H1 (cell line): ENCODE measurements at regions not wholly inside any gene's neighbourhood (a gene's known extent, or its start where the extent isn't known, plus 50 kb on each side); places are given as distances from the start of the nearest gene placed in this dataset.

Source experiments
- CTCF ChIA-PET: fragments of 300-600 bp; sonication (Branson Sonifier 250); formaldehyde crosslinking; loops from one replicate; lab custom pipeline; 2021; ENCODE audit not compliant: partially characterized antibody; lab: Charles Lee
- POLR2A ChIA-PET: fragments of 300-600 bp; sonication (Branson Sonifier 250); formaldehyde crosslinking; loops from one replicate; lab custom pipeline; 2021; ENCODE audit warnings: inconsistent platforms; ENCODE audit not compliant: partially characterized antibody; lab: Charles Lee
- DNase-seq, 2 experiments: peaks; one replicate each; pipeline versions ENCODE4 v3.0.0 to v3.0.0-alpha.2; 2010 to 2022; ENCODE audit warnings: low spot score in 2 of 2, low read depth in 1 of 2, mixed read lengths in 1 of 2
- FAIRE-seq: peaks from 2 replicates; lab custom pipeline; 2011; peaks lifted over from hg19 to GRCh38; lab: Jason Lieb, UNC
- H2AFZ ChIP-seq: 2 replicates; pipeline ENCODE4 v1.8.1; 2012; ENCODE audit warnings: low read length, inconsistent platforms
- H2AK5ac ChIP-seq: 2 replicates; pipeline ENCODE4 v1.6.1; 2013; ENCODE audit warnings: low read depth, low read length
- H2BK120ac ChIP-seq: replicated peaks from 2 replicates; pipeline ENCODE3; 2013; ENCODE audit warnings: low read depth, low read length, inconsistent platforms
- H2BK12ac ChIP-seq: 2 replicates; pipeline ENCODE4 v1.6.1; 2013; ENCODE audit warnings: low read depth, low read length
- H2BK15ac ChIP-seq: 2 replicates; pipeline ENCODE4 v1.6.1; 2013; ENCODE audit warnings: low read length
- H2BK20ac ChIP-seq: 2 replicates; pipeline ENCODE4 v1.6.1; 2013; ENCODE audit warnings: low read length
- H2BK5ac ChIP-seq: 2 replicates; pipeline ENCODE4 v1.6.1; 2013; ENCODE audit warnings: low read depth, low read length
- H3K14ac ChIP-seq: 2 replicates; pipeline ENCODE4 v1.6.1; 2013; ENCODE audit warnings: inconsistent platforms; ENCODE audit not compliant: insufficient read length
- H3K18ac ChIP-seq: 2 replicates; pipeline ENCODE4 v1.6.1; 2013; ENCODE audit warnings: low read length; ENCODE audit errors: extremely low read depth
- H3K23ac ChIP-seq: 2 replicates; pipeline ENCODE4 v1.6.1; 2013; ENCODE audit warnings: inconsistent platforms; ENCODE audit not compliant: insufficient read length
- H3K23me2 ChIP-seq: 2 replicates; pipeline ENCODE4 v1.6.1; 2013; ENCODE audit warnings: low read depth, low read length
- H3K27ac ChIP-seq: 2 replicates; pipeline ENCODE4 v1.6.1; 2011; ENCODE audit warnings: low read depth, low read length, inconsistent platforms
- H3K27me3 ChIP-seq, 4 experiments: replicated peaks in 1 of 4; 1 replicate in 1 of 4; 2 replicates in 3 of 4; pipeline versions ENCODE4 v1.6.1 to v1.8.1; 2011 to 2013; ENCODE audit warnings: low read length in 3 of 4, mild to moderate bottlenecking in 3 of 4, inconsistent platforms in 2 of 4, mixed read lengths in 2 of 4, moderate library complexity in 1 of 4; ENCODE audit not compliant: control insufficient read depth in 3 of 4, insufficient read depth in 3 of 4; ENCODE audit errors: extremely low read depth in 1 of 4
- H3K36me3 ChIP-seq, 4 experiments: 2 replicates each; pipeline versions ENCODE4 v1.6.1 to v1.8.1; 2011 to 2013; ENCODE audit warnings: mild to moderate bottlenecking in 4 of 4, low read length in 3 of 4, moderate library complexity in 2 of 4, control low read depth in 1 of 4, inconsistent platforms in 1 of 4; ENCODE audit not compliant: insufficient read depth in 4 of 4, control insufficient read depth in 2 of 4
- H3K4ac ChIP-seq: replicated peaks from 2 replicates; pipeline ENCODE3; 2013; ENCODE audit warnings: low read length, low read depth, mixed read lengths, inconsistent platforms; ENCODE audit not compliant: insufficient read length
- H3K4me1 ChIP-seq, 4 experiments: replicated peaks in 1 of 4; 1 replicate in 1 of 4; 2 replicates in 3 of 4; pipeline versions ENCODE4 v1.6.1 to v1.8.1; 2011 to 2013; ENCODE audit warnings: low read length in 3 of 4, inconsistent platforms in 2 of 4, mixed read lengths in 1 of 4; ENCODE audit not compliant: insufficient read depth in 4 of 4, control insufficient read depth in 3 of 4
- H3K4me2 ChIP-seq, 2 experiments: 2 replicates each; pipeline versions ENCODE4 v1.6.1 to v1.8.1; 2011 to 2013; ENCODE audit warnings: low read depth in 2 of 2, low read length in 2 of 2, control low read depth in 1 of 2, inconsistent platforms in 1 of 2, mild to moderate bottlenecking in 1 of 2; ENCODE audit not compliant: insufficient read depth in 1 of 2
- H3K4me3 ChIP-seq, 4 experiments: fragments of 200-600, 300-600 bp in 1 of 4; sonication (generic), shearing (Covaris generic), sonication (Bioruptor Twin) in 1 of 4; 2 replicates each; pipeline versions ENCODE4 v1.5.1 to v1.8.1; 2011 to 2016; ENCODE audit warnings: low read length in 4 of 4, low read depth in 3 of 4, control low read depth in 2 of 4, inconsistent platforms in 2 of 4, mild to moderate bottlenecking in 2 of 4, mixed read lengths in 1 of 4, moderate library complexity in 1 of 4; ENCODE audit not compliant: insufficient read depth in 2 of 4; ENCODE audit errors: extremely low read depth in 1 of 4
- H3K56ac ChIP-seq: replicated peaks from 2 replicates; pipeline ENCODE3; 2013; ENCODE audit warnings: low read depth, mild to moderate bottlenecking, mixed read lengths, low read length, inconsistent platforms; ENCODE audit not compliant: insufficient read length
- H3K79me1 ChIP-seq: 2 replicates; pipeline ENCODE4 v1.6.1; 2013; ENCODE audit warnings: low read depth, low read length, control low read depth
- H3K79me2 ChIP-seq, 2 experiments: 2 replicates each; pipeline versions ENCODE4 v1.6.1 to v1.8.1; 2012 to 2013; ENCODE audit warnings: low read length in 2 of 2, mild to moderate bottlenecking in 2 of 2, inconsistent platforms in 1 of 2; ENCODE audit not compliant: insufficient read depth in 2 of 2, control insufficient read depth in 1 of 2
- H3K9ac ChIP-seq, 4 experiments: replicated peaks in 1 of 4; 1 replicate in 1 of 4; 2 replicates in 3 of 4; pipeline versions ENCODE4 v1.6.1 to v1.8.1; 2011 to 2013; ENCODE audit warnings: low read depth in 3 of 4, low read length in 3 of 4, control low read depth in 2 of 4, mild to moderate bottlenecking in 2 of 4, moderate library complexity in 2 of 4, inconsistent platforms in 1 of 4; ENCODE audit errors: extremely low read depth in 1 of 4
- H3K9me3 ChIP-seq, 2 experiments: 2 replicates each; pipeline versions ENCODE4 v1.6.1 to v1.8.1; 2012 to 2013; ENCODE audit warnings: mild to moderate bottlenecking in 2 of 2, moderate library complexity in 2 of 2, control low read depth in 1 of 2, inconsistent platforms in 1 of 2, low read depth in 1 of 2, low read length in 1 of 2, mixed read lengths in 1 of 2; ENCODE audit not compliant: insufficient read depth in 2 of 2
- H4K20me1 ChIP-seq, 2 experiments: replicated peaks in 1 of 2; 2 replicates each; pipeline versions ENCODE3 to v1.8.1; 2011 to 2013; ENCODE audit warnings: inconsistent platforms in 2 of 2, low read length in 2 of 2, mild to moderate bottlenecking in 1 of 2; ENCODE audit not compliant: insufficient read depth in 2 of 2, control insufficient read depth in 1 of 2
- H4K5ac ChIP-seq: 2 replicates; pipeline ENCODE4 v1.6.1; 2013; ENCODE audit warnings: low read length, low read depth, mixed read lengths, inconsistent platforms; ENCODE audit not compliant: insufficient read length
- H4K8ac ChIP-seq: 2 replicates; pipeline ENCODE4 v1.8.0; 2013; ENCODE audit warnings: mild to moderate bottlenecking, moderate library complexity, low read length, inconsistent platforms; ENCODE audit not compliant: insufficient read depth; ENCODE audit errors: extremely low read depth
- H4K91ac ChIP-seq: replicated peaks from 2 replicates; pipeline ENCODE3; 2013; ENCODE audit warnings: low read length, mixed read lengths, inconsistent platforms; ENCODE audit not compliant: insufficient read length
- EP300 ChIP-seq, 2 experiments: IDR thresholded peaks; 1 replicate in 1 of 2; 2 replicates in 1 of 2; pipeline ENCODE4 v1.6.1; 2011 to 2012; ENCODE audit warnings: low read depth in 2 of 2, low read length in 2 of 2, mild to moderate bottlenecking in 2 of 2, borderline replicate concordance in 1 of 2, inconsistent platforms in 1 of 2, moderate library complexity in 1 of 2
- GTF2F1 ChIP-seq: IDR thresholded peaks from 2 replicates; pipeline ENCODE4 v1.6.1; 2012; ENCODE audit warnings: low read depth, low read length, improper control_type of control experiment, borderline replicate concordance
- JUN ChIP-seq: IDR thresholded peaks from 2 replicates; pipeline ENCODE4 v1.6.1; 2011; ENCODE audit warnings: low read depth, mild to moderate bottlenecking, improper control_type of control experiment, low read length
- POLR2A ChIP-seq, 2 experiments: IDR thresholded peaks; 1 replicate in 1 of 2; 2 replicates in 1 of 2; pipeline ENCODE4 v1.6.1; 2011; ENCODE audit warnings: low read depth in 2 of 2, low read length in 2 of 2, mild to moderate bottlenecking in 2 of 2; ENCODE audit errors: control extremely low read depth in 1 of 2
- POLR2AphosphoS5 ChIP-seq: IDR thresholded peaks from 2 replicates; pipeline ENCODE4 v1.6.1; 2011; ENCODE audit warnings: low read depth, low read length
- RXRA ChIP-seq: IDR thresholded peaks from 2 replicates; pipeline ENCODE4 v1.6.1; 2011; ENCODE audit warnings: low read depth, mild to moderate bottlenecking, low read length, moderate library complexity; ENCODE audit not compliant: insufficient read depth
- TCF12 ChIP-seq: IDR thresholded peaks from 2 replicates; pipeline ENCODE4 v1.6.1; 2011; ENCODE audit warnings: low read depth, mild to moderate bottlenecking, low read length
- TEAD4 ChIP-seq: IDR thresholded peaks from 2 replicates; pipeline ENCODE4 v1.6.1; 2012; ENCODE audit warnings: low read depth, low read length, inconsistent platforms, mixed read lengths
- ZNF274 ChIP-seq: IDR thresholded peaks from 2 replicates; pipeline ENCODE4 v1.7.0; 2012; ENCODE audit warnings: low read length, borderline replicate concordance; ENCODE audit errors: extremely low read depth
- WGBS, 2 experiments: shearing (Covaris generic) in 1 of 2; methylation state at CpG; one replicate each; pipeline versions ENCODE4 v1.1.6 to v1.1.7; 2013 to 2015; ENCODE audit warnings: low lambda C conversion rate in 2 of 2, mixed read lengths in 2 of 2, inconsistent platforms in 1 of 2, low coverage in 1 of 2, missing lambda C conversion rate in 1 of 2; ENCODE audit not compliant: insufficient replicate concordance in 2 of 2, insufficient coverage in 1 of 2, insufficient read length in 1 of 2; ENCODE audit errors: extremely low coverage in 1 of 2, missing lambda C conversion rate in 1 of 2; 5-methylcytosine and 5-hydroxymethylcytosine counted together
- TF ChIP-seq, protein P1 (sequence below), 3 experiments: IDR thresholded peaks; 1 replicate in 2 of 3; 2 replicates in 1 of 3; pipeline versions ENCODE4 v1.5.1 to v1.6.1; 2011; ENCODE audit warnings: low read length in 3 of 3, mild to moderate bottlenecking in 3 of 3, inconsistent platforms in 2 of 3, low read depth in 1 of 3, moderate library complexity in 1 of 3; ENCODE audit not compliant: insufficient read depth in 1 of 3; ENCODE audit errors: control extremely low read depth in 1 of 3
- TF ChIP-seq, protein P2 (sequence below): IDR thresholded peaks from 2 replicates; pipeline ENCODE4 v1.6.1; 2012; ENCODE audit warnings: inconsistent platforms
- TF ChIP-seq, protein P3 (sequence below): IDR thresholded peaks from 2 replicates; pipeline ENCODE4 v1.6.1; 2011; ENCODE audit warnings: low read depth, mild to moderate bottlenecking, low read length; ENCODE audit not compliant: insufficient read depth

DNA sequence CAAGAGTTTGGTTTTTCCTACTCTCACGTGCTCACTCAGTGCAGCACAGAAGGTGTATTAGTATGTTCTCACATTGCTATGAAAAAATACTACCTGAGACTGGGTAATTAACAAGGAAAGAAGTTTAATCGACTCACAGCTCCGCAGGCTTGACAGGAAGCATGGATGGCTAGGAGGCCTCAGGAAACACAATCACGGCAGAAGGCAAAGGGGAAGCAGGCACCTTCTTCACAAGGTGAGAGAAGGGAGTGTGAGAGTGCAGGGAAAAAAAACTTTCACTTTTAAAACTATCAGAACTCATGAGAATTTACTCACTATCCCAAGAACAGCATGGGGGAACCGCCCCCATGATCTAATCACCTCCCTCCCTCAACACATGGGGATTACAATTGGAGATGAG, 185.8 kb upstream of the TMPO start:
- Histone ChIP-seq H3K14ac (no peak overlapping the region), H3K4me1 (no peaks in the 10 kb centered on the region), H4K5ac (no peak overlapping the region), H2BK5ac (no peak overlapping the region), H2BK120ac (no peak overlapping the region), H4K91ac (no peak overlapping the region), H3K4ac (no peak overlapping the region), H3K9ac (no peak overlapping the region), H2BK20ac (no peak overlapping the region), H3K9me3 (no peaks in the 10 kb centered on the region), H3K56ac (no peak overlapping the region), H4K20me1 (no peaks in the 10 kb centered on the region), H2AFZ (no peak overlapping the region), H2BK15ac (no peak overlapping the region), H4K8ac (no peak overlapping the region), H2BK12ac (no peak overlapping the region), H3K18ac (no peak overlapping the region), H3K27me3 (no peaks in the 10 kb centered on the region), H3K23ac (no peak overlapping the region), H3K79me1 (no peaks in the 10 kb centered on the region), H3K27ac (no peak overlapping the region), H3K4me3 (no peak overlapping the region), H2AK5ac (no peak overlapping the region), H3K4me2 (no peak overlapping the region), H3K23me2 (no peaks in the 10 kb centered on the region), H3K36me3 (no peaks in the 10 kb centered on the region), H3K79me2 (no peaks in the 10 kb centered on the region)
- ChIA-PET CTCF (interaction anchor here (1.5 kb wide), 1 partner anchor 45 kb away, joined by 5 read pairs; no protein-coding TSS in a partner anchor), POLR2A (interaction anchor here (1.6 kb wide), 1 partner anchor 22 kb away, joined by 3 read pairs; no protein-coding TSS in a partner anchor)
- no peak for FAIRE-seq
- 88% methylated on average over 5 of the region's 5 CpGs; no CpG with 5 or more reads in 1 of the 2 experiments for WGBS, 2 experiments
- DNase-seq: no peak
- TF ChIP-seq RXRA: no peak
- no peak for TF ChIP-seq GTF2F1
- TF ChIP-seq ZNF274: no peak
- TF ChIP-seq, protein P1, sequence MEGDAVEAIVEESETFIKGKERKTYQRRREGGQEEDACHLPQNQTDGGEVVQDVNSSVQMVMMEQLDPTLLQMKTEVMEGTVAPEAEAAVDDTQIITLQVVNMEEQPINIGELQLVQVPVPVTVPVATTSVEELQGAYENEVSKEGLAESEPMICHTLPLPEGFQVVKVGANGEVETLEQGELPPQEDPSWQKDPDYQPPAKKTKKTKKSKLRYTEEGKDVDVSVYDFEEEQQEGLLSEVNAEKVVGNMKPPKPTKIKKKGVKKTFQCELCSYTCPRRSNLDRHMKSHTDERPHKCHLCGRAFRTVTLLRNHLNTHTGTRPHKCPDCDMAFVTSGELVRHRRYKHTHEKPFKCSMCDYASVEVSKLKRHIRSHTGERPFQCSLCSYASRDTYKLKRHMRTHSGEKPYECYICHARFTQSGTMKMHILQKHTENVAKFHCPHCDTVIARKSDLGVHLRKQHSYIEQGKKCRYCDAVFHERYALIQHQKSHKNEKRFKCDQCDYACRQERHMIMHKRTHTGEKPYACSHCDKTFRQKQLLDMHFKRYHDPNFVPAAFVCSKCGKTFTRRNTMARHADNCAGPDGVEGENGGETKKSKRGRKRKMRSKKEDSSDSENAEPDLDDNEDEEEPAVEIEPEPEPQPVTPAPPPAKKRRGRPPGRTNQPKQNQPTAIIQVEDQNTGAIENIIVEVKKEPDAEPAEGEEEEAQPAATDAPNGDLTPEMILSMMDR (IDR thresholded peaks at IDR 0.05; ENCODE audit: control extremely low read depth in 1 of 3, insufficient read depth in 1 of 3, low read depth in 1 of 3, low read length in 3 of 3): no peak
- TF ChIP-seq TCF12: no peak
- TF ChIP-seq, protein P2, sequence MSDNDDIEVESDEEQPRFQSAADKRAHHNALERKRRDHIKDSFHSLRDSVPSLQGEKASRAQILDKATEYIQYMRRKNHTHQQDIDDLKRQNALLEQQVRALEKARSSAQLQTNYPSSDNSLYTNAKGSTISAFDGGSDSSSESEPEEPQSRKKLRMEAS: no peak
- TF ChIP-seq, protein P3, sequence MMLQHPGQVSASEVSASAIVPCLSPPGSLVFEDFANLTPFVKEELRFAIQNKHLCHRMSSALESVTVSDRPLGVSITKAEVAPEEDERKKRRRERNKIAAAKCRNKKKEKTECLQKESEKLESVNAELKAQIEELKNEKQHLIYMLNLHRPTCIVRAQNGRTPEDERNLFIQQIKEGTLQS: no peak
- no peak for TF ChIP-seq JUN
- TF ChIP-seq POLR2AphosphoS5: no peak
- TF ChIP-seq POLR2A (IDR thresholded peaks at IDR 0.05; ENCODE audit: control extremely low read depth in 1 of 2, low read depth in 2 of 2, low read length in 2 of 2): no peak
- TF ChIP-seq EP300 (IDR thresholded peaks at IDR 0.05; ENCODE audit: borderline replicate concordance in 1 of 2, low read depth in 2 of 2, low read length in 2 of 2): no peak
- TF ChIP-seq TEAD4: no peak
